GM12892 (cell line): ENCODE measurements at regions not wholly inside any gene's neighbourhood (a gene's known extent, or its start where the extent isn't known, plus 50 kb on each side); places are given as distances from the start of the nearest gene placed in this dataset.

Experiments used
- POLR2A ChIP-seq: IDR thresholded peaks from 2 replicates; pipeline ENCODE4 v1.6.1; 2011; ENCODE audit warnings: low read depth, low read length, control low read depth
- POLR2AphosphoS5 ChIP-seq: IDR thresholded peaks from 2 replicates; pipeline ENCODE4 v1.6.1; 2011; ENCODE audit warnings: low read depth, low read length, control low read depth

DNA sequence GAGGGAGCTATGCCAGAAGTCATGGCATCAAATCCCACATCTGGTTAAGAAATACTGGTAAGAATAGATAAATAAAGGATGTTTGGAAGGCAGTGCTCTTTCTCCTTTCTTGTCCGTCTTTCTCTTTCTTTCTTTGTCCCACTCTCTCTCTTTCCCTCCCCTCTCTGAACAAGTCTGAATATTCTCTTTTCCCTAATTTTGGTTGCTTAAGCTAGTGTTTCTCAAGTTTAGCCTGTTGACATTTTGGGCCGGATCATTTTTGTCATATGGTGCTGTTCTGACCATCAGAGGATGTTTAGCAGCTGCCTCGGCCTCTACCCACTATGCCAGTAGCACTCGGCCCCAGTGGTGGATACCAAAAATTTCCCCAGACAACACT lies 405.3 kb upstream of the C2CD4B start:
- no peak for TF ChIP-seq POLR2A
- TF ChIP-seq POLR2AphosphoS5 = no peak
